H9 (cell line): ENCODE measurements at regions not wholly inside any gene's neighbourhood (a gene's known extent, or its start where the extent isn't known, plus 50 kb on each side); places are given as distances from the start of the nearest gene placed in this dataset.

ENCODE experiments used
- DNase-seq: peaks from one replicate; pipeline ENCODE4 v3.0.0-alpha.2; 2017
- H2AFZ ChIP-seq: one replicate; pipeline ENCODE4 v1.6.1; 2013; ENCODE audit warnings: mild to moderate bottlenecking, low read length, control low read depth, moderate library complexity
- H2AK5ac ChIP-seq: 2 replicates; pipeline ENCODE4 v1.6.1; 2013; ENCODE audit warnings: low read length, control low read depth, mixed read lengths; ENCODE audit not compliant: insufficient read length
- H2BK120ac ChIP-seq: one replicate; pipeline ENCODE4 v1.6.1; 2013; ENCODE audit warnings: low read depth, mild to moderate bottlenecking, low read length, control low read depth, inconsistent platforms; ENCODE audit not compliant: poor library complexity, severe bottlenecking
- H2BK12ac ChIP-seq: 2 replicates; pipeline ENCODE4 v1.6.1; 2013; ENCODE audit warnings: low read length, control low read depth, mixed read lengths, low read depth; ENCODE audit not compliant: insufficient read length
- H2BK15ac ChIP-seq: 2 replicates; pipeline ENCODE4 v1.6.1; 2013; ENCODE audit warnings: low read depth, low read length, control low read depth
- H2BK20ac ChIP-seq: one replicate; pipeline ENCODE4 v1.6.1; 2013; ENCODE audit warnings: low read depth, mild to moderate bottlenecking, low read length, control low read depth, inconsistent platforms; ENCODE audit not compliant: poor library complexity, severe bottlenecking
- H2BK5ac ChIP-seq: 2 replicates; pipeline ENCODE4 v1.6.1; 2013; ENCODE audit warnings: low read length, control low read depth, mixed read lengths; ENCODE audit not compliant: insufficient read length
- H3K14ac ChIP-seq: 2 replicates; pipeline ENCODE4 v1.6.1; 2013; ENCODE audit warnings: low read length, control low read depth; ENCODE audit not compliant: insufficient read depth
- H3K18ac ChIP-seq: 2 replicates; pipeline ENCODE4 v1.6.1; 2013; ENCODE audit warnings: low read depth, mild to moderate bottlenecking, mixed read lengths, low read length, control low read depth; ENCODE audit not compliant: insufficient read length
- H3K23ac ChIP-seq: 2 replicates; pipeline ENCODE4 v1.6.1; 2013; ENCODE audit warnings: low read length, control low read depth, mixed read lengths, low read depth; ENCODE audit not compliant: insufficient read length
- H3K23me2 ChIP-seq: 2 replicates; pipeline ENCODE4 v1.6.1; 2013; ENCODE audit warnings: low read depth, mild to moderate bottlenecking, mixed read lengths, low read length, control low read depth; ENCODE audit not compliant: insufficient read length, poor library complexity, severe bottlenecking
- H3K27ac ChIP-seq: 2 replicates; pipeline ENCODE4 v1.5.1; 2013; ENCODE audit warnings: low read length, control low read depth, mixed read lengths, low read depth; ENCODE audit not compliant: insufficient read length
- H3K27me3 ChIP-seq: 2 replicates; pipeline ENCODE4 v1.6.1; 2013; ENCODE audit warnings: low read length, control low read depth, inconsistent platforms; ENCODE audit not compliant: insufficient read depth
- H3K4ac ChIP-seq: 2 replicates; pipeline ENCODE4 v1.6.1; 2013; ENCODE audit warnings: low read depth, mild to moderate bottlenecking, control low read depth, inconsistent platforms, low read length, moderate library complexity
- H3K4me1 ChIP-seq: 2 replicates; pipeline ENCODE4 v1.6.1; 2013; ENCODE audit warnings: low read length, control low read depth, inconsistent platforms; ENCODE audit not compliant: insufficient read depth
- H3K4me2 ChIP-seq: 2 replicates; pipeline ENCODE4 v1.6.1; 2013; ENCODE audit warnings: low read length, control low read depth, mixed read lengths; ENCODE audit not compliant: insufficient read length, insufficient read depth
- H3K56ac ChIP-seq: 2 replicates; pipeline ENCODE4 v1.6.1; 2013; ENCODE audit warnings: low read depth, mild to moderate bottlenecking, mixed read lengths, low read length, control low read depth; ENCODE audit not compliant: insufficient read length
- H3K79me1 ChIP-seq: 2 replicates; pipeline ENCODE4 v1.6.1; 2013; ENCODE audit warnings: low read depth, mild to moderate bottlenecking, moderate library complexity, low read length, control low read depth, inconsistent platforms; ENCODE audit not compliant: insufficient read depth, poor library complexity, severe bottlenecking
- H3K79me2 ChIP-seq: 2 replicates; pipeline ENCODE4 v1.6.1; 2013; ENCODE audit warnings: low read length, control low read depth, inconsistent platforms; ENCODE audit not compliant: insufficient read depth
- H3K9ac ChIP-seq: 2 replicates; pipeline ENCODE4 v1.6.1; 2013; ENCODE audit warnings: low read length, control low read depth, mixed read lengths; ENCODE audit not compliant: insufficient read length; ENCODE audit errors: extremely low read depth
- H3K9me3 ChIP-seq: one replicate; pipeline ENCODE4 v1.6.1; 2013; ENCODE audit warnings: low read depth, low read length, inconsistent platforms; ENCODE audit not compliant: control insufficient read depth
- H3T11ph ChIP-seq: one replicate; pipeline ENCODE4 v1.6.1; 2013; ENCODE audit warnings: mild to moderate bottlenecking, low read length, control low read depth, inconsistent platforms
- H4K20me1 ChIP-seq: one replicate; pipeline ENCODE4 v1.6.1; 2013; ENCODE audit not compliant: control insufficient read depth, insufficient read length, insufficient read depth
- H4K5ac ChIP-seq: 2 replicates; pipeline ENCODE4 v1.6.1; 2013; ENCODE audit warnings: low read depth, mild to moderate bottlenecking, mixed read lengths, low read length, control low read depth; ENCODE audit not compliant: insufficient read length
- H4K8ac ChIP-seq: replicated peaks from 2 replicates; pipeline ENCODE4 v1.6.1; 2013; ENCODE audit warnings: low read length, control low read depth, mixed read lengths, low read depth; ENCODE audit not compliant: insufficient read length
- H4K91ac ChIP-seq: 2 replicates; pipeline ENCODE4 v1.6.1; 2013; ENCODE audit warnings: low read depth, mild to moderate bottlenecking, moderate library complexity, mixed read lengths, low read length, control low read depth; ENCODE audit not compliant: insufficient read length
- H3K27ac Mint-ChIP-seq, 3 experiments: 2 replicates in 2 of 3; 3 replicates in 1 of 3; pipeline ENCODE4 v1.8.0; 2020 to 2021; ENCODE audit warnings: mixed read lengths in 3 of 3, mild to moderate bottlenecking in 1 of 3, moderate library complexity in 1 of 3
- H3K27me3 Mint-ChIP-seq: 2 replicates; pipeline ENCODE4 v1.8.0; 2021; ENCODE audit warnings: low read depth, mild to moderate bottlenecking, moderate library complexity, mixed read lengths
- H3K36me3 Mint-ChIP-seq, 3 experiments: 2 replicates in 2 of 3; 3 replicates in 1 of 3; pipeline ENCODE4 v1.8.0; 2020 to 2021; ENCODE audit warnings: low read depth in 3 of 3, mixed read lengths in 3 of 3; ENCODE audit not compliant: insufficient read depth in 1 of 3
- H3K4me1 Mint-ChIP-seq, 2 experiments: 2 replicates each; pipeline ENCODE4 v1.8.0; 2020; ENCODE audit warnings: mixed read lengths in 2 of 2
- H3K4me3 Mint-ChIP-seq, 2 experiments: 2 replicates in 1 of 2; 3 replicates in 1 of 2; pipeline ENCODE4 v1.8.0; 2020 to 2021; ENCODE audit warnings: mild to moderate bottlenecking in 2 of 2, mixed read lengths in 2 of 2, moderate library complexity in 1 of 2
- H3K9me3 Mint-ChIP-seq, 2 experiments: 2 replicates in 1 of 2; 3 replicates in 1 of 2; pipeline ENCODE4 v1.8.0; 2020; ENCODE audit warnings: mild to moderate bottlenecking in 2 of 2, mixed read lengths in 2 of 2, moderate library complexity in 1 of 2
- CTCF ChIP-seq: fragments of 200-600 bp; sonication (generic); conservative IDR thresholded peaks from 3 replicates; pipeline ENCODE4 v1.8.0; 2021; ENCODE audit warnings: antibody characterized with exemption, mild to moderate bottlenecking
- WGBS: extraction: QIAGEN DNeasy Blood & Tissue Kit; methylation state at CpG from one replicate; pipeline ENCODE4 v1.1.7; 2013; ENCODE audit warnings: missing lambda C conversion rate, low lambda C conversion rate, mixed read lengths; ENCODE audit not compliant: insufficient read length; ENCODE audit errors: extremely low coverage; 5-methylcytosine and 5-hydroxymethylcytosine counted together

- Histone ChIP-seq H4K20me1 (no peaks in the 10 kb centered on the region), H3K79me1 (no peaks in the 10 kb centered on the region), H3K4me2 (no peak overlapping the region), H3T11ph (no peak overlapping the region), H4K8ac (no peak overlapping the region), H3K14ac (no peak overlapping the region), H3K4ac (no peak overlapping the region), H3K23me2 (no peaks in the 10 kb centered on the region), H2AFZ (no peak overlapping the region), H3K27me3 (no peaks in the 10 kb centered on the region), H3K18ac (no peak overlapping the region), H3K4me1 (no peaks in the 10 kb centered on the region), H2BK12ac (no peak overlapping the region), H2BK15ac (no peak overlapping the region), H3K9ac (no peak overlapping the region), H3K56ac (no peak overlapping the region), H2BK20ac (no peak overlapping the region), H2BK5ac (no peak overlapping the region), H4K91ac (no peak overlapping the region), H2AK5ac (no peak overlapping the region), H3K27ac (no peak overlapping the region), H4K5ac (no peak overlapping the region), H3K9me3 (peaks cover 7% of the 10 kb centered on the region), H2BK120ac (no peak overlapping the region), H3K23ac (no peak overlapping the region), H3K79me2 (no peaks in the 10 kb centered on the region)
- no peaks in the 10 kb centered on the region for H3K4me1 Mint-ChIP-seq
- H3K4me3 Mint-ChIP-seq = no peak overlapping the region
- no peak for TF ChIP-seq CTCF
- no CpG with 5 or more reads among the region's 6 CpGs for WGBS
- peaks cover 0 to 6% of the 10 kb centered on the region in 2 experiments; a peak in 3 of 5 replicates for H3K9me3 Mint-ChIP-seq
- peak overlapping the region in 2 of 3 experiments; percentile 29 to 79; a peak in 2 of 7 replicates for H3K27ac Mint-ChIP-seq
- DNase-seq = no peak
- peaks cover 13% of the 10 kb centered on the region for H3K27me3 Mint-ChIP-seq
- no peaks in the 10 kb centered on the region for H3K36me3 Mint-ChIP-seq
Measured at GRCh38 chr1:30133414-30134055, 589.9 kb downstream of the MATN1 start.
